ENCODE measurements at regions not wholly inside any gene's neighbourhood (a gene's known extent, or its start where the extent isn't known, plus 50 kb on each side); places are given as distances from the start of the nearest gene placed in this dataset.

DNA sequence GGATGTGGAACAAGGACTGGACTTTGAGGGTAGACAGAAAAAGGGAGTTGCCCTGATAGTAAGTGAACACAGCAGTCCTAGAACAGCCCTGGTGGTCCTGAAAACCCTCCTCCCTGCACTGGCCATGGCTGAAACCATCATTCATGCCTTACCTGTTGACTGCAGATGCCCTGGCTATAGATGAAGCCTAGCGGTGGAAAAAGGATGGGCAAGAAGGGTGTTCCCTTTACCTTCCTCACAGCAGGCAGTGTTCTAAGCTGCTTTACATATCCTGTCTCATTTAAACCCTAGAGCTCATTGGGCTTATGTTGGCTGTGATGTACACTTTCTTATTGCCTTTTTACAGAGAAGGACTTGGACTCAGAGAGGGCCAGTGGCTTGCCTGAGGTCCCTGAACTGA lies 133.6 kb downstream of the C11orf91 start:
- Mint-ChIP-seq H3K27ac (no peak overlapping the region), H3K36me3 (ENCODE audit: insufficient read depth in 2 of 2) (no peaks in the 10 kb centered on the region), H3K4me1 (ENCODE audit: low read depth) (no peaks in the 10 kb centered on the region), H3K4me3 (no peak overlapping the region), H3K9me3 (no peaks in the 10 kb centered on the region), H3K27me3 (ENCODE audit: low read depth) (peaks cover 10% of the 10 kb centered on the region)
- DNase-seq (no peak), ATAC-seq (replicated peaks in 1 of 2) (no peak)

DNA sequence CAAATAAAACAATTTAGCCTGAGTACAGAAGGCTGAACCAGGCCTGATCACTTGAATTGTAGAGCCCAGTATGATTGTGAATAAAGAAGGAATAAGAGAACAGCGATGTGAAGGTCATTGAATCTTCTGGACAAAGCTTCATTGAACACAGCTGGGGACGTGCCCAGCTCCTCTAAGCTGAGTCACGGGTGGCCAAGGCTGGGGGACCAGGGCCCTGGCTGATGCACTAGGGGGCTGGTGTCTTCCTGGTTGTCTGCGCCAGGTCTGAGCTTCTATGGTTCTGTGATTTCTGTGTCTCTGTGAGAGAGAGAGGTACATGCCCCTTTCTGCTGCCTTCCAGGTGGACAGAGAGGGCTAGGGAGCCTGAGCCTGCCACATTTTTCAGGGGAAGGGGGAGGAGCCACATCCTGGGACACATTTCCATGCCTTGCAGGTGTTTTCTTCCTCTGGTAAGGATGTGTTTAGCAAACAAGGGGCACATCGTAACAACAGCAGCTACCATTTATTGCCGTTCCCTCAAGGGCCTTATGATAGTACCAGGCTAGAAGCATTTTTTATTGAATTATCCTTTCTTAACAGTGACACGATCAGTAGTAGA lies 135.7 kb downstream of the C11orf91 start:
- ATAC-seq (replicated peaks in 1 of 2) (no peak), DNase-seq (no peak)
- Mint-ChIP-seq H3K9me3 (no peaks in the 10 kb centered on the region), H3K27me3 (ENCODE audit: low read depth) (peaks cover 10% of the 10 kb centered on the region), H3K27ac (no peak overlapping the region), H3K36me3 (ENCODE audit: insufficient read depth in 2 of 2) (no peaks in the 10 kb centered on the region), H3K4me1 (ENCODE audit: low read depth) (no peaks in the 10 kb centered on the region), H3K4me3 (no peak overlapping the region)

DNA sequence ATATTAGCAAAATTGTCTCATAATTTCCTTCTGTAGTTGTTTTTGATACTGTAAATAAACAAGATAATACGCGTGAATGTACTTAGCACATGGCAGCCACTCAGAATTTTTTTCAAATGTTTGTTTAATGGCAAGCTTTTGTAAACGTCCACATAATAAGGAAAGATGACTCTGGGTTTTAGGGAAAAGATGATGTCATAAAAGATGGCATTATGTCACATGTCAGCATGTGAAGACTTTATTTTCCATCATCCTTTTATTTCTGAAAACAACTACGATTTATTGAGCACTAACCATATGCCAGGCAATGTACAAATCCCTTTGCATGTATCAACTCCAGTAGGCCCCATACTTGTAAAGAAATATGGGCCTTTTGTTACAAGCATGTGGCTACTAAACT lies 139.9 kb downstream of the C11orf91 start:
- ATAC-seq (replicated peaks in 1 of 2): no peak
- no peaks in the 10 kb centered on the region for H3K4me1 Mint-ChIP-seq (ENCODE audit: low read depth)
- H3K36me3 Mint-ChIP-seq (ENCODE audit: insufficient read depth in 2 of 2): no peaks in the 10 kb centered on the region
- peaks cover 16% of the 10 kb centered on the region for H3K27me3 Mint-ChIP-seq (ENCODE audit: low read depth)
- no peak overlapping the region for H3K27ac Mint-ChIP-seq
- no peaks in the 10 kb centered on the region for H3K9me3 Mint-ChIP-seq
- no peak overlapping the region for H3K4me3 Mint-ChIP-seq
- DNase-seq: no peak

DNA sequence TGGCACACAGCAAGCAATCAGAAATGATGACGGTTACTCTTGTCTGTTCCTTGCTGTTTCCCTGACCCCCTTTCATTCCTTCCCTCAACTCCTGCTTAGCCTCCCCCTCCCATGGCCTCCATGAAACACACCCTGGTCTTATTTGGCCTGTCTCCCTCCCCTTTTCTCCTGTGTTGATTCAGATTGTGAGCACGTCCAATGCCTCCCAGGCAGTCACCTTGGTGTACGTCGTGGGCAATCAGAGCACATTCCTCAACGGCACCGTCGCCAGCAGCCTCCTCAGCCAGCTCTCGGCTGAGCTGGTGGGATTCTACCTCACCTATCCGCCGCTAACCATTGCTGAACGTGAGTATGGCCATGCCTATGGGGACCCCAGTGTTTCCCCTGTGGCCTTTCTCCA lies 141.1 kb downstream of the C11orf91 start:
- H3K27me3 Mint-ChIP-seq (ENCODE audit: low read depth): peaks cover 16% of the 10 kb centered on the region
- H3K4me1 Mint-ChIP-seq (ENCODE audit: low read depth): no peaks in the 10 kb centered on the region
- no peak overlapping the region for H3K27ac Mint-ChIP-seq
- no peaks in the 10 kb centered on the region for H3K9me3 Mint-ChIP-seq
- ATAC-seq (replicated peaks in 1 of 2) (no peak), DNase-seq (no peak)
- H3K4me3 Mint-ChIP-seq: no peak overlapping the region
- H3K36me3 Mint-ChIP-seq (ENCODE audit: insufficient read depth in 2 of 2): no peaks in the 10 kb centered on the region

DNA sequence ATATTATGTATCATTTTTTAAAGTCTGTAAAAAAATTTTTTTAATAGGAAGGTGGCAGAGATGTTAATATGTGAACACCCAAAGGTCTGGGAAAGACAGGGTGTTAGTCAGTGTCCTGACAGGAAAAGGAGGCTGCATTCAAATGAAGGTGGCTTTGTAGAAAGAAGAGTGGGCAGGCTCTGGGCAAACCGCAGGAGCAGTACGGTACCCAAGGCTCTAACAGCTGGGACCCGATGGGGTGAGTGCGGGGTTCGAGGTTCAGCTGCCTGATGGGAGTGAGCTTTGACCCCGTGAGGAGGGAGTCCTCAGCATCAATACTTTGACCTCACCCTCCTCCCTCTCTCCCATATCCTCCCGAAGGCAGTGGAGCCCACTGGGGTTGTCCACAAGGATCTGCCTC lies 142.5 kb downstream of the C11orf91 start:
- peaks cover 11% of the 10 kb centered on the region for H3K27me3 Mint-ChIP-seq (ENCODE audit: low read depth)
- no peak for DNase-seq
- no peak for ATAC-seq (replicated peaks in 1 of 2)
- H3K9me3 Mint-ChIP-seq: no peaks in the 10 kb centered on the region
- H3K4me3 Mint-ChIP-seq: no peak overlapping the region
- no peaks in the 10 kb centered on the region for H3K4me1 Mint-ChIP-seq (ENCODE audit: low read depth)
- no peak overlapping the region for H3K27ac Mint-ChIP-seq
- H3K36me3 Mint-ChIP-seq (ENCODE audit: insufficient read depth in 2 of 2): no peaks in the 10 kb centered on the region

DNA sequence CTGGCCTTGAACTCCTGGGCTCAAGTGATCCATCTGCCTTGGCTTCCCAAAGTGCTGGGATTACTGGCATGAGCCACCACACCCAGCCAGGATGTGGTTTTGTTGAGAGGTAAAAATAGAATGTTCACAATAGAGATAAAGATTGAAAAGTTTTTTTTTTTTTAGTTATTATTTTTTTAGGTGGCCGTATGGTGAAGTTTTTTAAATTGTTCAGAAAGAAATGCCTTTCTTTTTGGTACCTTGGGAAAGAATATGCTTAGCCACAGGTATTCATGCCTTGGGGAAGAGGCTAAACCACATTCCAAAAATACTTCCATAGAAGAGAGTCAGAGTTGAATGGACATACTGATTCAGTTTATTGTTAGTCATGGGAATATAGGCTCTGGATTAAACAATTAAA lies 143.4 kb downstream of the C11orf91 start:
- no peak overlapping the region for H3K27ac Mint-ChIP-seq
- H3K36me3 Mint-ChIP-seq (ENCODE audit: insufficient read depth in 2 of 2): no peaks in the 10 kb centered on the region
- no peak overlapping the region for H3K4me3 Mint-ChIP-seq
- DNase-seq: no peak
- no peaks in the 10 kb centered on the region for H3K4me1 Mint-ChIP-seq (ENCODE audit: low read depth)
- no peaks in the 10 kb centered on the region for H3K9me3 Mint-ChIP-seq
- peaks cover 17% of the 10 kb centered on the region for H3K27me3 Mint-ChIP-seq (ENCODE audit: low read depth)
- no peak for ATAC-seq (replicated peaks in 1 of 2)

DNA sequence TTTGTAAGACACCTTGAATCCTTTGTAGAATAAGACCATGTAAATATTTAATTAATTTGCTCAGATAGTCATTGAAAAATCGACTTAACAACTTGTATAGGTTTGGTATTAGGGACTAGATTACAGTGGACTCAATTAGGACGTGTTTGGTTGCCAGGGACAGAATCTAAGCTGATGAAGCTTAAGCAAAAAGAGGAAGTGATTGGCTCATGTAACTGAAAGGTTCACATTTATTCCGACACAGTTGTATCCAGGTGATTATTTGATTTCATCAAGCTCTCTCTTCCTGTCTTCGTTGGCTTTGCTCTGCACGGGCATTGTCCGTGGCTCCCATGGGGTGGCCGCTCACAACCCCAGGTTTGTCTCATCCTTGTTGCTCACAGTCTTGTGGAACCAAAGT lies 146.4 kb downstream of the C11orf91 start:
- Mint-ChIP-seq H3K4me1 (ENCODE audit: low read depth) (no peaks in the 10 kb centered on the region), H3K9me3 (no peaks in the 10 kb centered on the region), H3K27me3 (ENCODE audit: low read depth) (peaks cover 16% of the 10 kb centered on the region), H3K4me3 (no peak overlapping the region), H3K36me3 (ENCODE audit: insufficient read depth in 2 of 2) (no peaks in the 10 kb centered on the region), H3K27ac (no peak overlapping the region)
- no peak for ATAC-seq (replicated peaks in 1 of 2)
- DNase-seq: no peak

DNA sequence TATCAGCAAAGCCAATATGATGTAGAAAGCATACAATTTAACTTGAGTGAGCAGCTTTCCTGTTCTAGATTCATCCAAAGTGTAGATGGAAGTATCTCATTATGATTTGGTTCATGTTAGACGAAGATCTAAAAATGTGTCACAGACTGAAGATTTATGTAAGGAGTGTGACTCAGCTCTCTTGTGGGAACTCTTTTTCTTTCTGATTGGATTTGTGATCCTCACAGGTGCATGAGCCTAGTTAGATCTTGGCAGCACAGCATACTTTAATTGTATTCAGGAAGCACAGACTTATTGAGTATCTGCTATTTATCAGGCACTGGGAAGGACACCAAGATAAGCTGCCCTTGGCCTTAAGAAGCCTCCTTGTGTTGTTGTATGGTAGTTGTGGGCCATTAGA lies 147.1 kb downstream of the C11orf91 start:
- no peaks in the 10 kb centered on the region for H3K4me1 Mint-ChIP-seq (ENCODE audit: low read depth)
- DNase-seq (no peak), ATAC-seq (replicated peaks in 1 of 2) (no peak)
- H3K36me3 Mint-ChIP-seq (ENCODE audit: insufficient read depth in 2 of 2): no peaks in the 10 kb centered on the region
- no peaks in the 10 kb centered on the region for H3K9me3 Mint-ChIP-seq
- no peak overlapping the region for H3K27ac Mint-ChIP-seq
- H3K27me3 Mint-ChIP-seq (ENCODE audit: low read depth): peaks cover 19% of the 10 kb centered on the region
- H3K4me3 Mint-ChIP-seq: no peak overlapping the region

DNA sequence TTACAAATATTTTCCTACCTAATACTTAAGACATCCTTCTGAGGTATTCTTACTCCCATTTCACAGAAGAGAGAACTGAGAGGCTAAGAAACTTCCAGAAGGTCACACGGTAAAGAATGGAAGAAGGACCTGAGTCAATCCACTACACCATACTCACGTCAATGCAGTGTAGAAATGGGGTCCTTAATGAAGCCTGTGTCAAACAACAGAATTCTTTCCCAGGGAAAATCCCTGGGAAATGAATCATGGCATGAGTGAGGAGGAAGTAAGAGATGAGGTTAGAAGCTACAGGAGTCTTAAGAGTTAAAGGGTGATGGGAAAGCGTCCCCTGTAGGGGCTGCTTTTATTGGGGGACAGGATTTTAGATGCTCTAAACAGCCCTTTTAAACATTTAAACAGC lies 147.9 kb downstream of the C11orf91 start:
- no peak for ATAC-seq (replicated peaks in 1 of 2)
- H3K27ac Mint-ChIP-seq: no peak overlapping the region
- no peaks in the 10 kb centered on the region for H3K4me1 Mint-ChIP-seq (ENCODE audit: low read depth)

DNA sequence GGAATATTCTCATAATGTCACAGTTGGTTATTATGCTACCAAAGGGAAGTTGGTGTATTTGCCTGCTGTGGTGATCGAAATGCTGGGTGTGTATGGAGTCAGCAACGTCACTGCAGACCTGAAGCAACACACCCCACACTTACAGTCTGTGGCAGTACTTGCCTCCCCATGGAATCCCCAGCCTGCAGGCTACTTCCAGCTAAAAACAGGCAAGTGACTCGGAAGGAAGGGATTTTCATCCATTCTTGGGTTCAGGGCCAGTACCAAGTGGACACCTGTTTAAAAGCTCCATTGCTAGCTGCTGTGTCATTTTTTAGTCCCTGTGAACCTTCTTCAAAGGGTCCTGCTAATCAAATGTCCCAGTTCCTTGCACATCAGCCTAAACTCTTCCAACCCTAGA lies 149.6 kb downstream of the C11orf91 start:
- H3K36me3 Mint-ChIP-seq (ENCODE audit: insufficient read depth in 2 of 2): no peaks in the 10 kb centered on the region
- DNase-seq (no peak), ATAC-seq (replicated peaks in 1 of 2) (no peak)
- no peak overlapping the region for H3K27ac Mint-ChIP-seq
- H3K27me3 Mint-ChIP-seq (ENCODE audit: low read depth): peaks cover 25% of the 10 kb centered on the region
- no peak overlapping the region for H3K4me3 Mint-ChIP-seq
- H3K9me3 Mint-ChIP-seq: no peaks in the 10 kb centered on the region
- no peaks in the 10 kb centered on the region for H3K4me1 Mint-ChIP-seq (ENCODE audit: low read depth)

More for the DNA sequence above, 147.9 kb downstream of the C11orf91 start:
- Mint-ChIP-seq H3K4me3 (no peak overlapping the region), H3K36me3 (ENCODE audit: insufficient read depth in 2 of 2) (no peaks in the 10 kb centered on the region), H3K9me3 (no peaks in the 10 kb centered on the region), H3K27me3 (ENCODE audit: low read depth) (peaks cover 19% of the 10 kb centered on the region)
- DNase-seq: no peak

DNA sequence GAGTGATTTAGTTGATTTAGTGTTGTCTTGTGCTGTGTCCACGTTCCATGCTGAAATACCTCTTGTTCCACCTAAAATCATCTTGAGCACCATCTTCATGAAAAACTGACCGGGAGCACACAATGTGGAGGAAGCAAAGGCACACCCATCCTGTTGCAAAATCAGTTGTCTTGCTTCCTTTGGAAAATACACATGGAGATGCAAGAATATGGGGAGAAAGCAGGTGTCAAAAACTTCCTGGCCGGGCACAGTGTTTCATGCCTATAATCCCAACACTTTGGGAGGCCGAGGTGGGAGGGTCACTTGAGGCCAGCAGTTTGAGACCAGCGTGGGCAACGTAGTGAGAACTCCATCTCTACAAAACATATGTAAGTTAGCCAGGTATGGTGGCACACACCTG lies 151.1 kb downstream of the C11orf91 start:
- Mint-ChIP-seq H3K27ac (no peak overlapping the region), H3K4me1 (ENCODE audit: low read depth) (no peaks in the 10 kb centered on the region), H3K9me3 (no peaks in the 10 kb centered on the region), H3K27me3 (ENCODE audit: low read depth) (peaks cover 28% of the 10 kb centered on the region), H3K4me3 (no peak overlapping the region), H3K36me3 (ENCODE audit: insufficient read depth in 2 of 2) (no peaks in the 10 kb centered on the region)
- ATAC-seq (replicated peaks in 1 of 2) (no peak), DNase-seq (no peak)

DNA sequence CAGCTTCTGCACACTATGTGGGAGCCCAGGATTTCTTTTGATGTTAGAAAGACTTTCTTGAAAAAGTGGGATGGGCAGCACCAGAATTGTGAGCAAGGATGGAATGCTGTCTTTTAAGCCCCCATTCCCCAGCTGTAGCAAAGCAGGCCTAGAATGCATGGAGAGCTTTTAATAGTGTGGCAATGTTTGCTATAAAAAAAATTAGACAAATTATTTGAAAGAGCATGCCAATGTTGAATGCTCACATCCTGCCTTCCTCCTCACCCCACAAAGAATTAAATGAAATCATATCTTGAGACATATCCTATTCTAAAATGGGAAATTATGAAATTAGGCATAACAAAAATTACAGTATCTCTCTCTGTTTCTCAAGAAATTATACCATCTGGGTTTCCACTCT lies 154.7 kb downstream of the C11orf91 start:
- Mint-ChIP-seq H3K4me3 (no peak overlapping the region), H3K27ac (no peak overlapping the region), H3K9me3 (no peaks in the 10 kb centered on the region), H3K4me1 (ENCODE audit: low read depth) (no peaks in the 10 kb centered on the region), H3K36me3 (ENCODE audit: insufficient read depth in 2 of 2) (no peaks in the 10 kb centered on the region), H3K27me3 (ENCODE audit: low read depth) (peaks cover 43% of the 10 kb centered on the region)
- ATAC-seq (replicated peaks in 1 of 2) (no peak), DNase-seq (no peak)

DNA sequence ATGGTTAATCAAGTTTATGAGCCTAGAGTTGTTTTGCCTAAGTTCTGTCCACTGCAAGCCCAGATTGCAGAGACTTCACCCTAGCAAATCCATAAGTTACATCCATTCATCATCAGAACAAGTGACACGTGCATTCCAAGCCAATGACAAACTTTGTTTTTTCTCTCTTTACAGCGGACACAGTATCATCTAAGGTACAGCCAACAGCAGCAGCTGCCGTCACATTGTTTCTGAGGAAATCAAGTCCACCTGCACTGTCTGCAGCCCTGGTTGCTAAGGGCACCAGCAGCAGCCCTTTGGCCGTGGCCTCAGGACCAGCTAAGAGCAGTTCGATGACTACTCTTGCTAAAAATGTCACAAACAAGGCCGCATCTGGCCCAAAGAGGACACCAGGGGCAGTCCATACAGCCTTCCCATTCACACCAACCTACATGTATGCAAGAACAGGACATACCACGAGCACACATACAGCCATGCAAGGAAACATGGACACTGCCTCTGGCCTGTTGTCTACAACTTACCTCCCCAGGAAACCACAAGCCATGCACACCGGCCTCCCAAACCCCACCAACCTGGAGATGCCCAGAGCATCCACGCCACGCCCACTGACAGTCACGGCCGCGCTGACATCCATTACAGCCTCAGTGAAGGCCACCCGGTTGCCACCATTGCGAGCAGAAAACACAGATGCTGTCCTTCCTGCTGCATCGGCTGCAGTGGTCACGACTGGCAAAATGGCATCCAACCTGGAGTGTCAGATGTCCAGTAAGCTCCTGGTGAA lies 155.8 kb downstream of the C11orf91 start:
- no peak for ATAC-seq (replicated peaks in 1 of 2)
- DNase-seq: no peak
- no peaks in the 10 kb centered on the region for H3K9me3 Mint-ChIP-seq
- peaks cover 43% of the 10 kb centered on the region for H3K27me3 Mint-ChIP-seq (ENCODE audit: low read depth)
- no peaks in the 10 kb centered on the region for H3K4me1 Mint-ChIP-seq (ENCODE audit: low read depth)
- H3K4me3 Mint-ChIP-seq: no peak overlapping the region
- H3K36me3 Mint-ChIP-seq (ENCODE audit: insufficient read depth in 2 of 2): no peaks in the 10 kb centered on the region
- H3K27ac Mint-ChIP-seq: no peak overlapping the region

DNA sequence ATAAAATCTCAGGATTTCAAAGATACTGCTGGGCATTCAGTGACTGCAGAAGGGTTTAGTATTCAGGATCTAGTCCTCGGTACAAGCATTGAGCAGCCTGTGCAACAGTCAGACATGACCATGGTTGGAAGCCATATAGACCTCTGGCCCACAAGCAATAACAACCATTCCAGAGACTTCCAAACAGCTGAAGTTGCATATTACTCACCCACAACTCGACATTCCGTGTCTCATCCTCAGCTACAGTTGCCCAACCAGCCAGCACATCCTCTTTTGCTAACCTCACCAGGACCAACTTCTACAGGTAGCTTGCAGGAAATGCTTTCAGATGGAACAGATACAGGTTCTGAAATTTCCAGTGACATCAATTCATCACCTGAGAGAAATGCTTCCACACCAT lies 156.8 kb downstream of the C11orf91 start:
- ATAC-seq (replicated peaks in 1 of 2): no peak
- H3K36me3 Mint-ChIP-seq (ENCODE audit: insufficient read depth in 2 of 2): no peaks in the 10 kb centered on the region
- H3K27me3 Mint-ChIP-seq (ENCODE audit: low read depth): peaks cover 35% of the 10 kb centered on the region
- no peak overlapping the region for H3K27ac Mint-ChIP-seq
- no peaks in the 10 kb centered on the region for H3K4me1 Mint-ChIP-seq (ENCODE audit: low read depth)
- no peak for DNase-seq
- H3K9me3 Mint-ChIP-seq: no peaks in the 10 kb centered on the region
- H3K4me3 Mint-ChIP-seq: no peak overlapping the region
